ENCODE measurements at regions not wholly inside any gene's neighbourhood (a gene's known extent, or its start where the extent isn't known, plus 50 kb on each side); places are given as distances from the start of the nearest gene placed in this dataset.

- TF ChIP-seq HDGF (IDR thresholded peaks at IDR 0.05; ENCODE audit: borderline replicate concordance), result no peak
- no peak for TF ChIP-seq FOXM1 (IDR thresholded peaks at IDR 0.05; ENCODE audit: borderline replicate concordance)
- TF ChIP-seq CTBP1 (IDR thresholded peaks at IDR 0.05; ENCODE audit: borderline replicate concordance), result no peak
- TF ChIP-seq FOXK2 (IDR thresholded peaks at IDR 0.05), result no peak
- TF ChIP-seq SP1 (IDR thresholded peaks at IDR 0.05), result no peak
- no peak for TF ChIP-seq TARDBP (IDR thresholded peaks at IDR 0.05)
- TF ChIP-seq ELF4 (IDR thresholded peaks at IDR 0.05), result no peak
- TF ChIP-seq LEF1 (IDR thresholded peaks at IDR 0.05; ENCODE audit: borderline replicate concordance), result no peak
- TF ChIP-seq SUZ12 (IDR thresholded peaks at IDR 0.05), result no peak
- TF ChIP-seq ZNF384 (IDR thresholded peaks at IDR 0.05), result no peak
- no peak for TF ChIP-seq BHLHE40 (IDR thresholded peaks at IDR 0.05; ENCODE audit: borderline replicate concordance)
- no peak for TF ChIP-seq FOXA1 (IDR thresholded peaks at IDR 0.05)
- no peak for TF ChIP-seq L3MBTL2 (conservative IDR thresholded peaks at IDR 0.05)
Measured at GRCh38 chr2:187001248-187001647, 152.3 kb upstream of the ZSWIM2 start.
